Hippocampal formation (tissue), 2 donors: ENCODE measurements at regions not wholly inside any gene's neighbourhood (a gene's known extent, or its start where the extent isn't known, plus 50 kb on each side); places are given as distances from the start of the nearest gene placed in this dataset.

ENCODE experiments used
- DNase-seq, 2 donors: peaks; one replicate each; lab custom pipeline; 2025; lab: John Stamatoyannopoulos, UW

DNA sequence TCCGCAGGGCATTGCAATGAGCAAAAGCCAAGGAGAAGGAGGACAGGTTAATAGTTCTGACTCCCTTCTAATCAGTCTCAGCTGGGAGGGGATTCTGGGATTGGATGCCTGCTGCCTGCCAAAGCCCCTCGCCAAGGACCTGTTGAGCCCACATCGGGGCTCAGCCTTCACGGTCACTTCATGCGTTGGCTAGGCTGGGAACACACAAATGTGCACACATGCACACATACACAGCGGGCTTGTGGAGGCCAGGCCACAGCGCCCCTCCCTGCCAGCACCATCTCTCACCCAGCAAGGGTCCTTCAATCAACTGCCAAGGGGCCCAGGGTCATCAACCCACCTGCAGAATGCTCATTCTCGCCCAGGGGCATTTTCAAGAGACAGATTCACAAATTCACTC, 113.9 kb downstream of the C5orf15 start:
- no peak for DNase-seq

DNA sequence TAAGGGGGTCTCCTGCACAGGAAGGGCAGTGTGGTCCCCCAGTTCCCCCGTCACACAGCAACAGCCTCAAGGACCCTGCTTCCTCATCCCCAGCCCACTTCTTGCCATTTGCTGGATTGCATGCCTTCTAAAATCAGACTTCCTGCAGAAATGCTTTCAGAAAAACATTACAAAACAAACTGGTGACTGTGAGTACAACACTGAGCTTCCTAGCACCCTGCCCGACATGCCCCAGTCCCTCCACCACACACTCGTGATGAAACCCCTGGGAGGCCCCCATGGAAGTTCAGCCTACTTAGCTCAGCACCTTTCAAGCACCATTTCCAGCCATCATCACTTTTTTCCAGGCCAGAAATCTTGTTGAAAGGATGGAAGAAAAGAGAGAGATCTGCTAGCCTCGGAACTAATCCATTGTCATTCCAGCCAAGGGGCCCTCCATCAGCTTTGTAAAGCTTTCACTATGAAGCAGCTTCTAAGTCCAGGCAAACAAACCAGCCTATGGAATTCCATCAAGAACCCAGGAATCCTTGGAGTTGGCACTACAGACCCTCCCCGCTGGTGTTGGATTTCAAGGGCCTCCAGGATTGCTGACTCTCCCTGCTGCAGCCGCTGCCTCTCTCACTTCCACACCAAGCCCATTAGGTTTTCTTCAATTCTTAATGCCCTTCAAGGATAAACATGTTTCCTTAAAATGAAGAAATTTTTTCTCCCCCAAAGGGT, 114.6 kb downstream of the C5orf15 start:
- no peak for DNase-seq

DNA sequence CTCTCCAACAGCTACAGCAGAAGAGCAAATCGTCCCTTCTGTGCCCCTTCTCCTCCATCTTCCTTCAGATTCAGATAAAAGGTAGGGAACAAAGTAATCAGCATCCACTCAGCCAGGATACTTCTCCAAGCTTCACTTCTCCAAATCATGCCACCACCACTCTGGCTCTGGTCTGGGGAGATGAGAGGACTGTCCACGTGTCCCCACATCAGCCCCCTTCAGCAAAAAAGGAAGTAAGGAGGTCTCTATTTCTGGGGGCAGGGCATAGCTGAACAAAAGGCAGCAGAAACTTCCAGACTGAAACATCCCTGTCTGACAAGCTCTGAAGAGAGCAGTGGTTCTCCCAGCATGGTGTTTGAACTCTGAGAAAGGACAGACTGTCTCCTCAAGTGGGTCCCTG, 116.9 kb downstream of the C5orf15 start:
- no peak for DNase-seq

DNA sequence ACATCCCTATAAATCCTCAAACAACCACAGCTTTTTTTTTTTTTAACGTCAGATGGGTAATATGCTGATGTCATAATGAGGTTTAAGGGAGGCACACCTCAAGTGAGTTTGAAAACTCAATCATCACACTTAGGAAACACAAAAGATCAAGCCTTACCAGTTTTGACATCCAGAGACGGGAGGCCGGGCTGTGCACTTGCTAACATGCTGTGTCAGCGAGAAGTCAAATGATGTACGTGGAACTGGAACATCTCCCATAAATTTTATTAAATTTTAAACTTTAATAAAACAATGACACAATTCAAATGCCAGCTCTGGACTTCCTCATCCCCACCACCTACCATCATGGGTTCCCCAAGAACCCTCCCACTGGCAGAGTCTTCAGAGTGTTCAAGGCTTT, 117.6 kb downstream of the C5orf15 start:
- no peak for DNase-seq

DNA sequence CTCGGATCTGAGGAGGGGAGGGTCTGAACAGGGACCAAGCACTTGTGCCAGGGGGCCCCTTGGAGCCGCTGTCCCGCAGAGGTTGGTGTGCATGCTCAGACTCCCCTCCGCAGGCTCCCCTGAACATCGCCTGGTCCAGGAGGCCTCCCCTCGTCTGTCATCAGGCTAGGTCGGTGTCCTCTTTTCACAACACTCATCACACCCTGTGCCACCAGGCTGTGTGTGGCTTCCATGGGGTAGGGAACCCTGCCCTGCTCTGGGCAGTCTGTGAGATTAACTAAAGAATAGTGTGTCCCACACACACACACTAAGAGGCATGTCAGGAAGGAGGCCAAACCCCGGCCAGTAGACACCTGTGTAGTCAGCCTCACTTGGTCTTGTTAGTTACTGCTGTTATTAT, 119.3 kb downstream of the C5orf15 start:
- no peak for DNase-seq

DNA sequence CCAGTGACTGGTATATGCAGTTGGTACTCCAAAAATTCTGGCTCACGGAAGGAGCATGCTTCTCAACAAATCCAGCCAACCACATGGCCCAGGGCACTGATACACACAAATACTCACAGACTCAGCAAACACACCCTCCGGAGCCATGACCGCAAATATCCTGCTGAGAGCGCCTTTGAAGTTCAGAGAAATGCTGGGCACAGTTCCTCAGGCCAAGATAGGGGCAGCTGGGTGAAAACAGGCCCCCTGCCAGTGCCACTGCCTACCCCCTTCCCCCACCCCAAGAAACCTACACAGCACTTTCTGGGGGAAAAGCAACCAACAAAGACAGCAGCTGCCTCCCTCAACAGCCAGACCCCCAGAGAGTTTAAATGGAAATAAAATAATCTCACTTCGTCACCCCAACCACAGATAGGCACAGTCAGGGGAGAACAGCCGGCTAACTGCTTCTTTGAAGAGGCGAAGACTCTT, 120.0 kb downstream of the C5orf15 start:
- DNase-seq, result no peak

DNA sequence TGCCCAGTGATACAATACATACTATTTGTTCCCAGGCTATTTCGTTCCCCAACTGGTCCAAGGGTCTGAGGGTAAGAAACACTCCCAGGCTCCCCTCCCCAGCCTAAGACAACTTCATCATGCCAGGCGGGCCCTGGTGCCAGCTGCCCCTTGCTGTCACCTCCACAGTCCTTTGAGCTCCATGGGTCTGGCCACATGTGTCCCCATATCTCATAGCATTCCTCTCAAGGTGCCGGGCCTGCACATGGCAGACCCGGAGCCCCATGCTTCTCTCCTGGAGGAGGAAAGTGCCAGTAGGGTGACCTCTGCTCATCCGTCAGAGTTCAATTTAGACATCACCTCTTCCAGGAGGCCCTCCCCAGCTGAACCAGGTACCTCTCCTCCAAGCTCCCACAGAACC, 120.5 kb downstream of the C5orf15 start:
- DNase-seq, result no peak

DNA sequence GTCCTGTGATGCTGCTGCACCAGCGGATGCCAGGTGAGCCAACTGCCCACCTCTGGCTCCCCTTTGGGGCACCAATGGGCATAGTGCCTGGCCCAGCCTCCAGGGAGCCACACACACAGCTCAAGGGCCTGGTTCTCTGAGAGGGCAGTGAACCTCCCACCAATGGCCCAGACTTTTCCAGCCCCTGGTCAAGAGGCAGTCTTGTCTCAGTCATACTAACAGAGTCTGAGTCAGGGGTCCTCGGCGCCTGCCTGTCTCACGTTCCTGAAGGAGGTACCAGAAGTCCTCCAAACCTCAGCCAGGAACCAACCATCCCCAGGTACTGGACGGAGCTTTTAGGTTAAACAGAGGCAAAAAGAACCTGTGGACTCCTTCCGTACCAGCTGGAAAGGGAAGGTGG, 121.1 kb downstream of the C5orf15 start:
- no peak for DNase-seq

DNA sequence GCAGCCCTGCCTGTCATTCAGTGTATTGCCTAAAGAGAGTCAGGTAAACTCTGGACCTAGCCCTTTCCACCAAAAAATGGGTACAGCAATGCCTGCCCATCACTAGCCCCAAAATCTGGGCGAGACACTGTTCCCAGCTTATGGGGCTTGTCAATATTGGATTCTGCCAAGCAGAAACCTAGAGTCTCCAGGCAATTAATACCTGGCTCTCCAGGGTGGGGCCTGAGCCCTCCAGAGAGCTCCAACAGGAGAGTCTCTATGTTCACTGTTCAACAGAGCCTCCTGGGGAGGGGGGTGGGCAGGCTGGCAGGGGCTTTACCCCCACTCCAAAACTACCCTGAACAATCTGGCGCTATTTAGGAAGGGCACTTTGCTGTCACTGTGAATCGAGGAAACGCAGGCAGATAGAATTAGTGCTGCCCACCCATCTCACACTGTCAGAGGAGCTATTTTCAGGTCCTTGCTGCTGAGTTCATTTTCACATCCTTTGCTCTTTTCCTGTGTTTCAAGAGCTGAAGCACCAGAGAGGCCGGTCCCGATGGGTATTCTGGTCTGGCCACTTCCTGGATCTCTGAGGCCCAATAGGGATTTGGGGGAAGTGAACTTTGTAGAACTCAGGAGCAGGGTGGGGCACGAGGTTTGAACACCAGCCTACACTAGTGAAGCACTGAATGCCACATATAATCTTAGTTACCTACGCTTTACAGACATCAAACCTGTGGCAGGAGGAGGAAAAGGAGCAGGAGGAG, 121.8 kb downstream of the C5orf15 start:
- DNase-seq, result no peak

DNA sequence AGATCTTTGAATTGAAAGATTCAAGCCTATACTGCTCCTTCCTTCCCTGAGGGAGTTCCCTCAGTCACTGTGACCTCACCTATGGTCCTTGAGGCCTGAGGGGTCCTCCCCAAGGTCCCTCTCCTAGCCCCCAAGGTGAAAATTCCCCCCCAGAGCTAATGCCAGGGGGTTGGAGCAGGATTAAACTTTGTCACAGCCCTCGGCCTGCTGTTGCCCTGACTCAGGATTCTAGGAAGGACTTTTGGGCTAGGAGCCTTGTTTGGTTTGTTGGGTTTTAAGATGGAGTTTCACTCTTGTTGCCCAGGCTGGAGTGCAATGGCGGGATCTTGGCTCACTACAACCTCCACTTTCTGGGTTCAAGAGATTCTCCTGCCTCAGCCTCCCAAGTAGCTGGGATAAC, 123.2 kb downstream of the C5orf15 start:
- DNase-seq, result no peak

DNA sequence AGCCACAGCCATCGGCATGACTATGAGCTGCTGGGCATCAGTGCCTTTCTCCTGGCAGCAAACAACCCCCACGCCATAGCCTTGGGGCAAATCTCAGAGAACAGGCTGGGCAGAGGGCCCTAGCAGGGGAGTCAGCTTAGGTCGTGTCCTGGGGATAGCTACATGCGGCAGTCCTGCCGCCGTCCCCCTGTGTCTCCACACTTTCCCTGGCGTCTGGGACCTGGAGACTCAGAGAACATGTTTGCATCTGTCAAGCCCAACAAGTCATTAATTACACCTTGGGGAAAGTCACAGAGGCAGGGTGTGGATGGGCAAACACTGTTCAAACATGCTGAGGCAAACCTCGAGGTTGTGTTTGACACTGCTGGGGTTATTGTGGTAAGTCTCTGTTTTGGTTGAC, 123.6 kb downstream of the C5orf15 start:
- no peak for DNase-seq

DNA sequence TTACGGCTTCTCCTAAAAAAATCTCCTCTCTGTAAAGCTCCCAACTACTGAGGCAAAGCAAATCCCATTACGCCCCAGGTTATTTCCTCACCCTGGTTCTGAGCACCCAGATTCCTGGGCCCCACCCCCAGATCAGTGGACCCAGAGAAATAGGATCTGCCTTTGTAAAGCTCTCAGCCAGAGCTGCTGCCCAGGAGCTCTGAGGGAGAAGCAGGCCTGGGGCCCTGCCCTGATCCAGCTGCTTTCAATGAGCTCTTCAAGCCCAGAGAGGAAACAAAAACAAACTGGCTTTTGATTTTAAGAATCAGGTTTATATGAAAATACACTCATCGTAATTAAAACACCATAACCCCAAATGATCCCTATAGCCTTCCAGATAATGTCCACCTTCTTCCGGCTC, 124.5 kb downstream of the C5orf15 start:
- DNase-seq, result no peak

DNA sequence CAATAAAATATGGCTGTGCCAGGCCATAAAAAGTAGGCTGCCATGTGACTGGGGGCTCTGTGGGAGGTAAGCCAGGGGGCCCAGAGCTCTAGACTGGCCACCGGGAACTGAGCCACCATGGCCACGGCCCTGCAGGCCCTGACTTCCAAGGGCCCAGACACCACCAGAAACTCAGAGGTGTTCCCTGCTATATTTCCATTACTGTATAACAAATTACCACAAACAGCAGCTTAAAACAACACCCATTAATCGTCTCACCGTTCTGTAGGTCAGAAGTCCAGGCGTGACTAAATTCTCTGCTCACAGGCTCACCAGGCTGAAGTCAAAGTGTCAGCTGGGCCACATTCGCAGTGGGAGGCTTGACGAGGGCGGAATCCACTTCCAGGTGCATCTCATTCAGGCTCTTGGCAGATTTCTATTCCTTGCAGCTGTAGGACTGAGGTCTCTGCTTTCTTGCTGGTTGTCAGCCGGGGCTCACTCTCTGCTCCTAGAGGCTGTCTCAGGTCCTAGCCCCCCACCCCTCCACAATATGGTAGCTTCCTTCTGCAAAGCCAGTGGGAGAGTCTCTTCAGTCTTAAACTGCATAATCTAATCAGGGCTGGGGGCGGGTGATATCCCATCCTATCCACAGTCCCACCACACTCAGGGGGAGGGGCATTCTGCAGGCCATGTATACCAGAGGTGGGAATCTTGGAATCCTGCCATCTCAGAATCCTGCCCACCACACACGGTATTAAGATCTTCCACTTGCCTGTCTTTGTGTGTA, 125.4 kb downstream of the C5orf15 start:
- DNase-seq, result no peak

DNA sequence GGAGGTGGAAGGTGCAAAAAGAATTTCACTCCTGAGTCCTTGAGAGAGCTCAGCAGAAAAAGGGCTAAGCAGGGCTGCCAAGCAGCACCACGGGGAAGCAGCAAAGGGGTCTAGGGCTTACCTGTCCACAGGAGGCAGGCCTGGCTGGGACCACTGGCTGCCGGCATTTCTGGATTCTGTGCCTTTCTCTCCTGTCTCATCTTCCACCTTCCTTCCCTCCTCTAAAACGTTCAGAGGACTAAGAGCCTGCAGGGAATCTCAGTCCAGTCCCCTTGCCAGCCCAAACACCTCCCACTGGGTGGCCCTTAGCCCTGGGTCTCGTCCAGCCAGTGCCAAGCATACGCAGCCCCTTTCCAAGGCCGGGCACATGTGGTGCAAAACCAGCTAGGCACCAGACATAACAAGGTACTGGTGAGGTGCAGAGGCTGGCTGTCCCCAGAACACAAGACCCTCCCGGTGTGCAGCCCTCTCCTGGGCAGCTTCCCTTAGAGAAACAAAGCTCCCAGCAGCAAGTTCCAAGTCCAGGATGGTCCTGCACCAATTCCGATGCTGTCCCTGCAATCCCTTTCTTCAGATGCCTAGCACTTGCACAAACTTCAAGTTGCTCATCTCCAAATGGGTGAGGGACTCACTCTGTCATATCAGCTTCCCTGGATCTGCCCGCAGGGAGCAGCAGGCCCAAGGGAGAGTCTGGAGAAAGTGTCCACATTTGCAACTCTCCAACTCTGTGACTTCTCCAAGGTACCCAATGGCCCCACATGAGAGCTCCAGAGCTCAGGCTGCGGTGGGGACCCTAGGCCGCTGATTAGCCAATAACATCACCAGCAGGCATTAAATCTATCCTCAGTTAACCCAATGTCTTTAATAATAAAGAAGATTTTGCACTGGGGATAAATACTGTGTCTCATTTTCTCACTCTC, 126.3 kb downstream of the C5orf15 start:
- DNase-seq, result no peak

DNA sequence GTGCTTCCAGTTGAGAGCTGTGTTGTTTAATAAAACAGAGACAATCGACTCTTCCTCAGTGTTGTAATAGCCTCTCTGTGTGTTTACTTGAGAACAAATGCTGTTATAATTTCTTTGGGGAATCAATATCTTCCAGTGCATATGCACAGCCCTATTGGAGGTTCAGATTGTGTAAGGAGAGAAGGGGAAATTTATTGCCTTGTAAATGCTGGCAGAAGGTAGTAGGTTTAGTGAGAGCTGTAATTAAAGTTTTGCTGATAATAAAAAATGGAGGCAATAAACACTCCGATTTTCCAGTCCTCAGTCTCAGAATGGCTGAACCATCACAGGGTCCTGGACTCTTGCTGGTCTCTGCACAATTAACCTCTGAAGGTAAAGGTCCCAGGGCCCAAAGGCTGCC, 128.3 kb downstream of the C5orf15 start:
- DNase-seq, result no peak

DNA sequence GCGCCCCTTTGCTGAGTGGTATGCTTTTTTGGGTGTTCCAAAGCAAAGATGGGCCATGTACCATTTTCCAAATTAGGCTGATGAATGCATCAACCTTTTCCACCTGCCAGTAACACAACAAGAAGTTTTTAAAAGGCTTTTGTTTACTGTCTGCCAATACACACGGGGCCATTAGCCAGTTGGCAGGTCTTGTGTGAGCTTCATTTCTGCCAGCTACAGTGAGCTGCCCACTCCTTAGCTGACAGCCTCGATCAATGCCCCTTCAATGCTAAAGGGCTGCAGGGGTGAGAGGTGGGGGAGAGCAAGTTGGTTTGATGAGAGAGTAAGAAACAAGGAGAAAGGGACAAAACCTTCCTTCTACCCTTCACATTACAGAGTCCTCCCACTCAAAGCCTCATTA, 128.7 kb downstream of the C5orf15 start:
- DNase-seq, result no peak

DNA sequence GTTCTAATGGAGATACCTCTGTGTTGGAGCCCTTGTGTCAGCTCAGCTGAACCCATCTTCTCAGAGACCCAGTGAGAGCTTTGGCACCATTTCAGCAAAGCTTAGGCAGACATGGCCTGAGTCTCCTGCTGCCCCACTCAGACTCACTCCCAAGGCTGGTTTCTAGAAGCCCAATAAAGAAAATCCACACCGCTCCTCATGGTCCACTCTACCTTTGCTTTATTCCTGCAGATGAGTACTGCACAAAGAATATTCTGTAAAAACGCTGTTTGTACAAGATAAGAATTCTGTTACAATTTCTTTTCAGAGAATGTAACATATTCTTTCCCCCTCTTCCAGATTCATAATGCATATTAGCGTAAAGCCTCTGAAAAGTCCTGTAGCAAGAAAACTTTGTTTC, 129.3 kb downstream of the C5orf15 start:
- no peak for DNase-seq

DNA sequence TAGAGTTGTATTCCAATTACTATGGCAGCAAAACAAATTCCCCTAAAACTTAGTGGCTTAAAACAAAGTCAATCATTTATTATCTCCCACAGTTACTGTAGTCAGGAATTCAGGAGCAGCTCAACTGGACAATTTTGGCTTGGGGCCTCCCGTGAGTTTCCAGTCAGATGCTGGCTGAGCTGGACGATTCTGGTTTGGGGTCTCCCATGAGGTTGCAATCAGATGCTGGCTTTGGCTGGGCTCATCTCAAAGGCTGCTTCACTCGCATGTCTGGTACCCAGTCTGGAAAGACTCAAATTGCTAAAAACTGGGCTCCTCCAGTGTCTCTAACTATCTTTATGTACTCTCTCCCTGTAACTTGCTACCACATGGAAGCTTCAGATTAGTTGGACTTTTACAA, 130.1 kb downstream of the C5orf15 start:
- DNase-seq, result no peak

DNA sequence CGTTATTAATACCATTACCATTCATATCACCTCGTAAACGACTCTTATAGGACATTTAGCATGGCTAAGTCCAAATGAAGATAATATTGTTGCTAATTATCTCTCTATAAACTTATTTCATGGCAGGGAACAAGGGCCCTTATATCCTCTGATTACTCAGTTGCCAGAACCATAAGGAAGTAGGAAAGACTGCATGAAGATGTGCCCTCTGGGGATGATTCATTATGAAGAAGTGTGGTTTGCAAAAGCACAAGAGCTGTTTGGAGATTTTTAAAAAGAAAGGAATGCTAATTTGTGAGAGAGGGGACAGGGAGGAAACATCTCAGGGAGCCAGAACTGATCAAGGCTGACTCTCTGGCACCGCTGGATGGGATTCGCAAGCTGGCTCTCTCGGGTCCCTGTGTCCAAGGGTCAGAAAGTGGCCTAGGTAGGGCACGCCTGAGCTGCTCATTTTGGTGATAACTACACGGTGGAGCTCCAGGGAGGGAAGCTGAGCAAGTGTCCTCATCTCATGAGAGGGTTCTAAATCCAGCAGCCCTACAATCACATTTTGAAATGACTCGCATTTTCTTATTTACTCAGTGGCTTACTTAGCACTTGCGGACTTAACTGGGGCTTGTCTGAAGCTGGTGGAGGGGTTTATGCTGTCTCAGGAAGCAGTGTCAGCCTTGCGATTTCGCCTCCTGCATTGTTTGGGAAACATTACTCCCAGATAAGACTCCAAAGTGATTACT, 136.8 kb downstream of the C5orf15 start:
- no peak for DNase-seq

DNA sequence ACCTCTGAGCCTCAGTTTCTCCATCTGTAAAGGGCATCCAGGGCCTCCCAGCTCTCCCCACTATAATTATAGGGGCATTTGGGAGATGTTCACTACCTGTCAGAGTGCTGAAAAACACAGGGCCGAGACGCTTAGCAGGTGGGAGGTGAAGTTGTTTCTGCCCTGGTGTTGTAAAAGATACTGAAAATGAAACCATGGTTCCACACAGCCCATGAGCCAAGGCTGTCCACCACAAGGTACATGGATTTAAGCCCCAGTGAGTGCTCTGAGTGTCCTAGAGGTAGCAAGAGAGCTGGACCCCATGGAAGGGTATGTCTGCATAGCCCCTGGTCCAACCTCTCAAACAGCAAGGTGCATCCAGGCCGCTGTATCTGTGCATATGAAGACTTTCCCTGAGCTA, 137.5 kb downstream of the C5orf15 start:
- DNase-seq, result no peak

DNA sequence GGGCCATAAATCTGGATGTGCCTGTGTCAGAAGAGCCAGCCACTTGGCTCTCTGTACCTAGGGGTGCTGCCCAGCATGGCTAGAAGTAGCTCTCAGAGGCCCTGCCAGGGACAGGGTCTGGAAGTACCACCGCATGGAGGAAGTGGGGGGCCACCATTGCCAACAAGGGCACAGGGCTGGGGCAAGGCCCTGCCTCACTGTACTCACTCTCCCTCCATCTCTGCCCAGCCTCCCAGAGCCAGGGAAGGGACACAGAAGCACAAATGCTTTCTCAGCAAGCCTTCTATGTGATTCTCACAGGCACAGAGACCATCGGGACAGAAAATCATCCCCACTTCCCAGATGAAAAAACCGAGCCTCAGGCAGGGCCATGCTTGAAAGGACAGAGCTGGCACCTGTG, 138.1 kb downstream of the C5orf15 start:
- no peak for DNase-seq
